ENCODE measurements at regions not wholly inside any gene's neighbourhood (a gene's known extent, or its start where the extent isn't known, plus 50 kb on each side); places are given as distances from the start of the nearest gene placed in this dataset.
"Not testable (repeated sequence)": the region's sequence is repeated elsewhere in the genome, so short reads cannot be mapped to it uniquely, and the experiment has no call there.

GRCh38 chr17:22128171-22128570 lies 435.8 kb downstream of the KCNJ18 start:
- Histone ChIP-seq H3K4me1 (no peaks in the 10 kb centered on the region), H3K4me3 (no peak overlapping the region), H3K27ac (no peak overlapping the region), H3K36me3 (no peaks in the 10 kb centered on the region), H3K9me3 (no peaks in the 10 kb centered on the region), H3K27me3 (no peaks in the 10 kb centered on the region)
- TF ChIP-seq POLR2A (IDR thresholded peaks at IDR 0.05) = no peak
- no peak for TF ChIP-seq CTCF (IDR thresholded peaks at IDR 0.05 in 4 of 5, conservative IDR thresholded peaks at IDR 0.05 in 1 of 5)
- intact Hi-C loops (cut with DNase I; ENCODE audit: low total_unique reads) (no loop called here), in situ Hi-C loops (cut with MboI; ENCODE audit: low sequenced_read_pairs in 4 of 4) (no loop called here)
- DNase-seq (no peak), ATAC-seq (no peak)

GRCh38 chr17:22128723-22129122 lies 436.4 kb downstream of the KCNJ18 start:
- Histone ChIP-seq H3K27ac (no peak overlapping the region), H3K4me3 (no peak overlapping the region), H3K9me3 (no peaks in the 10 kb centered on the region), H3K4me1 (no peaks in the 10 kb centered on the region), H3K27me3 (no peaks in the 10 kb centered on the region), H3K36me3 (no peaks in the 10 kb centered on the region)
- TF ChIP-seq POLR2A (IDR thresholded peaks at IDR 0.05) = no peak
- ATAC-seq (no peak), DNase-seq (no peak)
- intact Hi-C loops (cut with DNase I; ENCODE audit: low total_unique reads) = no loop called here
- in situ Hi-C loops (cut with MboI; ENCODE audit: low sequenced_read_pairs in 4 of 4) = no loop called here

- H3K9me3 ChIP-seq; ATAC-seq; intact Hi-C loops (cut with DNase I; ENCODE audit: low total_unique reads); H3K36me3 ChIP-seq; H3K27ac ChIP-seq; H3K27me3 ChIP-seq; H3K4me1 ChIP-seq; in situ Hi-C loops (cut with MboI; ENCODE audit: low sequenced_read_pairs in 4 of 4); H3K4me3 ChIP-seq; DNase-seq: not testable (repeated sequence)
These were observed 437.6 kb downstream of the KCNJ18 start for GRCh38 chr17:22129920-22130319.

GRCh38 chr17:22131740-22132139 lies 439.4 kb downstream of the KCNJ18 start:
- DNase-seq = no peak
- no peaks in the 10 kb centered on the region for H3K9me3 ChIP-seq
- ATAC-seq = no peak
- in situ Hi-C loops (cut with MboI; ENCODE audit: low sequenced_read_pairs in 4 of 4) = no loop called here
- H3K4me3 ChIP-seq = no peak overlapping the region
- TF ChIP-seq POLR2A (IDR thresholded peaks at IDR 0.05) (no peak), CTCF (IDR thresholded peaks at IDR 0.05 in 4 of 5, conservative IDR thresholded peaks at IDR 0.05 in 1 of 5) (no peak)
- H3K36me3 ChIP-seq = no peaks in the 10 kb centered on the region
- intact Hi-C loops (cut with DNase I; ENCODE audit: low total_unique reads) = no loop called here
- no peaks in the 10 kb centered on the region for H3K27me3 ChIP-seq
- no peaks in the 10 kb centered on the region for H3K4me1 ChIP-seq
- no peak overlapping the region for H3K27ac ChIP-seq

- H3K27ac ChIP-seq = no peak overlapping the region
- ATAC-seq (no peak), DNase-seq (no peak)
- no peaks in the 10 kb centered on the region for H3K27me3 ChIP-seq
- intact Hi-C loops (cut with DNase I; ENCODE audit: low total_unique reads) (no loop called here), in situ Hi-C loops (cut with MboI; ENCODE audit: low sequenced_read_pairs in 4 of 4) (no loop called here)
- H3K4me1 ChIP-seq = no peaks in the 10 kb centered on the region
- H3K36me3 ChIP-seq = no peaks in the 10 kb centered on the region
- H3K9me3 ChIP-seq = no peaks in the 10 kb centered on the region
- TF ChIP-seq POLR2A (IDR thresholded peaks at IDR 0.05) (no peak), CTCF (IDR thresholded peaks at IDR 0.05 in 4 of 5, conservative IDR thresholded peaks at IDR 0.05 in 1 of 5) (no peak)
- no peak overlapping the region for H3K4me3 ChIP-seq
These were observed 446.6 kb downstream of the KCNJ18 start for GRCh38 chr17:22138861-22139469.

GRCh38 chr17:22142091-22142490 lies 449.8 kb downstream of the KCNJ18 start:
- TF ChIP-seq CTCF (IDR thresholded peaks at IDR 0.05 in 4 of 5, conservative IDR thresholded peaks at IDR 0.05 in 1 of 5) (no peak), POLR2A (IDR thresholded peaks at IDR 0.05) (no peak)
- H3K27ac ChIP-seq = no peak overlapping the region
- H3K36me3 ChIP-seq = no peaks in the 10 kb centered on the region
- in situ Hi-C loops (cut with MboI; ENCODE audit: low sequenced_read_pairs in 4 of 4) = no loop called here
- no peaks in the 10 kb centered on the region for H3K4me1 ChIP-seq
- ATAC-seq = no peak
- no peaks in the 10 kb centered on the region for H3K27me3 ChIP-seq
- H3K9me3 ChIP-seq = no peaks in the 10 kb centered on the region
- DNase-seq = no peak
- no peak overlapping the region for H3K4me3 ChIP-seq
- intact Hi-C loops (cut with DNase I; ENCODE audit: low total_unique reads) = no loop called here
